Mesenchymal stem cell (in vitro differentiated cells and primary cell): ENCODE measurements at regions not wholly inside any gene's neighbourhood (a gene's known extent, or its start where the extent isn't known, plus 50 kb on each side); places are given as distances from the start of the nearest gene placed in this dataset.
A peak's percentile ranks its signal among the peaks of the same experiment; 100 is the strongest.

Experiments
- DNase-seq: peaks from one replicate; pipeline ENCODE4 v3.0.0-alpha.2; 2013
- H2AFZ ChIP-seq: one replicate; pipeline ENCODE4 v1.6.1; 2013; ENCODE audit warnings: low read depth, mild to moderate bottlenecking, control low read depth, inconsistent platforms, low read length, moderate library complexity
- H2AK5ac ChIP-seq: 2 replicates; pipeline ENCODE4 v1.6.1; 2013; ENCODE audit warnings: low read length, moderate library complexity, mild to moderate bottlenecking, inconsistent platforms; ENCODE audit not compliant: severe bottlenecking
- H2BK120ac ChIP-seq: one replicate; pipeline ENCODE4 v1.6.1; 2013; ENCODE audit warnings: low read depth, mild to moderate bottlenecking, inconsistent platforms, low read length, moderate library complexity
- H2BK12ac ChIP-seq, 2 experiments: one replicate each; pipeline ENCODE4 v1.6.1; 2013; ENCODE audit warnings: inconsistent platforms in 2 of 2, low read length in 2 of 2, mild to moderate bottlenecking in 2 of 2, moderate library complexity in 2 of 2, control low read depth in 1 of 2
- H2BK15ac ChIP-seq: one replicate; pipeline ENCODE4 v1.6.1; 2013; ENCODE audit warnings: mild to moderate bottlenecking, low read depth, inconsistent platforms; ENCODE audit not compliant: poor library complexity, severe bottlenecking
- H2BK5ac ChIP-seq: 2 replicates; pipeline ENCODE4 v1.6.1; 2013; ENCODE audit warnings: low read depth, mild to moderate bottlenecking, low read length, control low read depth, inconsistent platforms; ENCODE audit not compliant: poor library complexity, severe bottlenecking
- H3K14ac ChIP-seq, 2 experiments: one replicate each; pipeline ENCODE4 v1.6.1; 2013; ENCODE audit warnings: inconsistent platforms in 2 of 2, low read length in 2 of 2, control low read depth in 1 of 2, mild to moderate bottlenecking in 1 of 2, moderate library complexity in 1 of 2
- H3K18ac ChIP-seq, 2 experiments: one replicate each; pipeline ENCODE4 v1.6.1; 2013; ENCODE audit warnings: inconsistent platforms in 2 of 2, low read length in 2 of 2, control low read depth in 1 of 2, low read depth in 1 of 2, mild to moderate bottlenecking in 1 of 2
- H3K23ac ChIP-seq, 2 experiments: one replicate each; pipeline ENCODE4 v1.6.1; 2013; ENCODE audit warnings: inconsistent platforms in 2 of 2, low read length in 2 of 2, mild to moderate bottlenecking in 2 of 2, moderate library complexity in 2 of 2, control low read depth in 1 of 2
- H3K27ac ChIP-seq: 2 replicates; pipeline ENCODE4 v1.5.1; 2013; ENCODE audit warnings: mild to moderate bottlenecking, moderate library complexity, low read length, control low read depth, inconsistent platforms; ENCODE audit not compliant: poor library complexity, severe bottlenecking
- H3K27me3 ChIP-seq, 2 experiments: 2 replicates each; pipeline versions ENCODE4 v1.6.1 to v1.7.0; 2013; ENCODE audit warnings: low read length in 2 of 2, mild to moderate bottlenecking in 2 of 2, moderate library complexity in 2 of 2, control low read depth in 1 of 2, inconsistent platforms in 1 of 2; ENCODE audit not compliant: control insufficient read depth in 1 of 2, insufficient read depth in 1 of 2
- H3K36me3 ChIP-seq, 2 experiments: 2 replicates each; pipeline versions ENCODE4 v1.6.1 to v1.7.0; 2013; ENCODE audit warnings: low read length in 2 of 2, control low read depth in 1 of 2, inconsistent platforms in 1 of 2, low read depth in 1 of 2, mild to moderate bottlenecking in 1 of 2; ENCODE audit not compliant: insufficient read depth in 2 of 2, control insufficient read depth in 1 of 2
- H3K4ac ChIP-seq, 2 experiments: one replicate each; pipeline ENCODE4 v1.6.1; 2013; ENCODE audit warnings: inconsistent platforms in 2 of 2, low read length in 2 of 2, mild to moderate bottlenecking in 2 of 2, moderate library complexity in 2 of 2, control low read depth in 1 of 2, low read depth in 1 of 2
- H3K4me1 ChIP-seq: 2 replicates; pipeline ENCODE4 v1.6.1; 2013; ENCODE audit warnings: low read depth, low read length, control low read depth; ENCODE audit not compliant: control insufficient read depth, insufficient read depth
- H3K4me2 ChIP-seq: 2 replicates; pipeline ENCODE4 v1.6.1; 2013; ENCODE audit warnings: low read length, mild to moderate bottlenecking, inconsistent platforms; ENCODE audit not compliant: poor library complexity, severe bottlenecking
- H3K4me3 ChIP-seq, 2 experiments: 2 replicates each; pipeline versions ENCODE4 v1.5.1 to v1.7.0; 2013; ENCODE audit warnings: low read length in 2 of 2, mild to moderate bottlenecking in 2 of 2, control low read depth in 1 of 2, low read depth in 1 of 2; ENCODE audit not compliant: insufficient read depth in 1 of 2
- H3K79me1 ChIP-seq: replicated peaks from 2 replicates; pipeline ENCODE4 v1.6.1; 2013; ENCODE audit warnings: mild to moderate bottlenecking, control low read depth, low read length, inconsistent platforms; ENCODE audit not compliant: poor library complexity, severe bottlenecking
- H3K9ac ChIP-seq: 2 replicates; pipeline ENCODE4 v1.7.0; 2013; ENCODE audit warnings: mild to moderate bottlenecking, low read length, moderate library complexity
- H3K9me3 ChIP-seq: 2 replicates; pipeline ENCODE4 v1.7.0; 2013; ENCODE audit warnings: mild to moderate bottlenecking, low read length; ENCODE audit not compliant: control insufficient read depth
- H4K8ac ChIP-seq: one replicate; pipeline ENCODE4 v1.6.1; 2013; ENCODE audit warnings: inconsistent platforms, mild to moderate bottlenecking, low read length, moderate library complexity
- H4K91ac ChIP-seq: one replicate; pipeline ENCODE4 v1.6.1; 2013; ENCODE audit warnings: mild to moderate bottlenecking, low read length, inconsistent platforms
- WGBS: methylation state at CpG from one replicate; pipeline ENCODE4 v1.1.7; 2013; ENCODE audit warnings: mixed read lengths; 5-methylcytosine and 5-hydroxymethylcytosine counted together

GRCh38 chr10:78716043-78716660 is 352.6 kb upstream of the ZMIZ1 start:
- 90% methylated on average over 6 of the region's 6 CpGs for WGBS
- no peak for DNase-seq
- no peak overlapping the region for H2AK5ac ChIP-seq

DNA sequence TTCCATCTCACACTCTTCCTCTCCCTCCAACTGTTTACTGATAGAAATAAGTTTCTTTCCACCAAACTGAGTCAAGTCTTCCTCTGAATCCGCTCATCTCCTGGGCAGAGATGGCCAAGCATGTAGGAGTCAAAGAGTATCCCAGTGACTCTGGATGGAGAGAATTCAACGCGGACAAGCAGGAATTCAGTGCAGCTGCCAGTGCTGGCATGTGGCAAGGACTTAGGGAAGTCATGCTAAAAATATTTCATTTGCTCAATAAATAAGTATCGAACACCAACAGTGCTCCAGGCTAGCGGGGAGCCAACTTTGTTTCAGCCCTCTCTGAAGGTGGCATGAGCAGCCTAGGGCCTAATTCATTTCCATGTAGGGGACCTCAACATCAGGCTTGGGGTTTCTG is 351.6 kb upstream of the ZMIZ1 start:
- Histone ChIP-seq H3K4me2 (no peak overlapping the region), H3K23ac (no peak overlapping the region), H3K4me3 (no peak overlapping the region), H3K4me1 (peaks cover 2% of the 10 kb centered on the region), H3K4ac (no peak overlapping the region), H2BK12ac (no peak overlapping the region), H3K27me3 (no peaks in the 10 kb centered on the region), H2BK5ac (no peak overlapping the region), H4K8ac (no peak overlapping the region), H3K18ac (no peak overlapping the region), H4K91ac (no peak overlapping the region), H3K79me1 (no peaks in the 10 kb centered on the region), H3K36me3 (no peaks in the 10 kb centered on the region), H2BK15ac (no peak overlapping the region), H3K27ac (no peak overlapping the region), H3K9me3 (no peaks in the 10 kb centered on the region), H2BK120ac (no peak overlapping the region), H2AFZ (no peak overlapping the region), H2AK5ac (no peak overlapping the region), H3K9ac (no peak overlapping the region), H3K14ac (no peak overlapping the region)
- DNase-seq: peak; percentile 28
- 87% methylated on average over 4 of the region's 5 CpGs for WGBS

More at GRCh38 chr10:78716043-78716660, 352.6 kb upstream of the ZMIZ1 start:
- Histone ChIP-seq H2BK15ac (no peak overlapping the region), H2BK12ac (no peak overlapping the region), H3K9me3 (no peaks in the 10 kb centered on the region), H3K4ac (no peak overlapping the region), H3K9ac (no peak overlapping the region), H3K4me2 (no peak overlapping the region), H3K23ac (no peak overlapping the region), H3K18ac (no peak overlapping the region), H3K36me3 (no peaks in the 10 kb centered on the region), H3K79me1 (no peaks in the 10 kb centered on the region), H4K91ac (no peak overlapping the region), H3K27me3 (peaks cover 5 to 9% of the 10 kb centered on the region in 2 experiments), H2BK120ac (no peak overlapping the region), H2AFZ (no peak overlapping the region), H3K4me1 (peaks cover 2% of the 10 kb centered on the region), H2BK5ac (no peak overlapping the region), H4K8ac (no peak overlapping the region), H3K27ac (no peak overlapping the region), H3K14ac (no peak overlapping the region), H3K4me3 (no peak overlapping the region)

DNA sequence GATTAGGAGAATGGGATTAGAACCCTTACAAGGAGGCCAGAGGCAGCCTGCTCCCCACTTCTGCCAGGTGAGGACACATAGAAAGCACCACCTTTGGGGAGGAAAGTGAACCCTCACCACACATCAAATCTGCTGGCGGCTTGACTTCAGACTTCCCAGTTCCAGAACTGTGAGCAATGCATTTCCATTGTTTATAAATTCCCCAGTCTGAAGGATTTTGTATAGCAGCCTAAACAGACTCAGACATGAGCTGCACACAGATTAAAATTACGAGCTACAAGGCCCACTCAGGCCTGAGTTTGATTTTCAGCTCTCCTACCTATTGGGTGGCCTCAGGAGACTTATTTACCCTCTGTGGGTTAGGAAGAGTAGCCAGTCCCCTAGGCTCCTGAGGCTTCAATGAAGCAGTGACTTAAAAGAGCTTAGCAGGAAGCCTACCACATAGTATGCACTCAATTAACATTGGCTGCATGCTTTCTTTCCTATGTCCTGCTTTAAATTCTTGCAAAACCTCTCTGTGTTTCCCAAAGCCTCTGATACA is 350.7 kb upstream of the ZMIZ1 start:
- WGBS: 60% methylated on average over 2 of the region's 2 CpGs
- Histone ChIP-seq H2BK12ac (no peak overlapping the region), H2AFZ (no peak overlapping the region), H3K27me3 (no peaks in the 10 kb centered on the region), H3K14ac (no peak overlapping the region), H4K91ac (no peak overlapping the region), H3K4me1 (peaks cover 2% of the 10 kb centered on the region), H3K23ac (no peak overlapping the region), H2BK120ac (no peak overlapping the region), H3K4me2 (no peak overlapping the region), H2BK15ac (no peak overlapping the region), H3K4ac (no peak overlapping the region), H3K9me3 (no peaks in the 10 kb centered on the region), H2AK5ac (no peak overlapping the region), H3K4me3 (no peak overlapping the region), H3K79me1 (no peaks in the 10 kb centered on the region), H3K27ac (no peak overlapping the region), H4K8ac (no peak overlapping the region), H3K18ac (no peak overlapping the region), H2BK5ac (no peak overlapping the region), H3K36me3 (no peaks in the 10 kb centered on the region), H3K9ac (no peak overlapping the region)
- DNase-seq: peak; percentile 23

GRCh38 chr10:78719276-78719675 is 349.5 kb upstream of the ZMIZ1 start:
- no peak overlapping the region for H3K18ac ChIP-seq
- no peak overlapping the region for H3K14ac ChIP-seq
- no peak overlapping the region for H2BK5ac ChIP-seq
- WGBS: 89% methylated on average over 10 of the region's 10 CpGs
- DNase-seq: no peak
- H2BK12ac ChIP-seq: no peak overlapping the region
- H2BK120ac ChIP-seq: no peak overlapping the region
- no peaks in the 10 kb centered on the region for H3K36me3 ChIP-seq
- peaks cover 9% of the 10 kb centered on the region for H3K9me3 ChIP-seq
- H3K79me1 ChIP-seq: no peaks in the 10 kb centered on the region
- no peak overlapping the region for H2AFZ ChIP-seq
- H3K4me2 ChIP-seq: no peak overlapping the region
- H3K23ac ChIP-seq: no peak overlapping the region
- no peak overlapping the region for H4K8ac ChIP-seq
- no peak overlapping the region for H4K91ac ChIP-seq
- no peak overlapping the region for H3K27ac ChIP-seq
- H3K27me3 ChIP-seq: peaks cover 0 to 4% of the 10 kb centered on the region in 2 experiments
- no peak overlapping the region for H2AK5ac ChIP-seq
- H3K4me3 ChIP-seq: no peak overlapping the region
- no peak overlapping the region for H3K9ac ChIP-seq
- no peak overlapping the region for H2BK15ac ChIP-seq
- H3K4me1 ChIP-seq: peaks cover 2% of the 10 kb centered on the region
- H3K4ac ChIP-seq: no peak overlapping the region
